HepG2 (cell line): ENCODE measurements at regions not wholly inside any gene's neighbourhood (a gene's known extent, or its start where the extent isn't known, plus 50 kb on each side); places are given as distances from the start of the nearest gene placed in this dataset.

ENCODE experiments used
- ATAC-seq: fragments of 200-7000 bp; cut with Tn5 transposase; 3 replicates; pipeline ENCODE4 v1.9.1; 2020; ENCODE audit warnings: mild to moderate bottlenecking, moderate library complexity
- BruUV-seq: library from RNA; stranded (reverse); fragments of 400-500 nt; replicated peaks from 2 replicates; lab custom pipeline; 2021; lab: Mats Ljungman, UMichigan
- CTCF ChIA-PET: fragments of 300-600 bp; formaldehyde crosslinking; extraction: SDS; loops from one replicate; lab custom pipeline; 2021; ENCODE audit warnings: low total read pairs, inconsistent platforms, low intra/inter-chr PET ratio; lab: Yijun Ruan, JAX
- POLR2A ChIA-PET: fragments of 350-600 bp; sonication (Branson Sonifier 250); formaldehyde crosslinking; loops from one replicate; lab custom pipeline; 2020; ENCODE audit warnings: antibody characterized with exemption, inconsistent platforms; lab: Yijun Ruan, JAX
- DNase-seq: peaks from one replicate; pipeline ENCODE4 v3.0.0-alpha.2; 2015; ENCODE audit warnings: low spot score
- FAIRE-seq: peaks from 3 replicates; lab custom pipeline; 2011; peaks lifted over from hg19 to GRCh38; lab: Jason Lieb, UNC
- H2AFZ ChIP-seq: one replicate; pipeline ENCODE4 v1.6.1; 2011; ENCODE audit warnings: low read length, inconsistent platforms
- H3K27ac ChIP-seq: fragments of 300-600 bp; 3 replicates; pipeline ENCODE4 v1.8.0; 2011; ENCODE audit warnings: mixed run types, mild to moderate bottlenecking, mixed read lengths, low read length, inconsistent platforms; ENCODE audit not compliant: insufficient read depth; ENCODE audit errors: extremely low read length
- H3K27me3 ChIP-seq, 2 experiments: fragments of 200-600 bp in 1 of 2; 2 replicates in 1 of 2; 3 replicates in 1 of 2; pipeline versions ENCODE4 v1.6.0 to v1.8.0; 2011; ENCODE audit warnings: low read length in 2 of 2, mild to moderate bottlenecking in 2 of 2, moderate library complexity in 2 of 2, inconsistent platforms in 1 of 2; ENCODE audit not compliant: insufficient read depth in 2 of 2, control insufficient read depth in 1 of 2
- H3K36me3 ChIP-seq, 2 experiments: fragments of 200-600 bp in 1 of 2; replicated peaks in 1 of 2; 2 replicates in 1 of 2; 3 replicates in 1 of 2; pipeline versions ENCODE4 v1.5.1 to v1.8.0; 2011; ENCODE audit warnings: low read length in 2 of 2, inconsistent platforms in 1 of 2; ENCODE audit not compliant: insufficient read depth in 2 of 2, control insufficient read depth in 1 of 2
- H3K4me1 ChIP-seq: 2 replicates; pipeline ENCODE4 v1.5.1; 2012; ENCODE audit warnings: low read length, inconsistent platforms; ENCODE audit not compliant: insufficient read depth
- H3K4me2 ChIP-seq: 2 replicates; pipeline ENCODE4 v1.6.0; 2011; ENCODE audit warnings: low read depth, low read length, inconsistent platforms
- H3K4me3 ChIP-seq, 3 experiments: fragments of 200-600 bp in 1 of 3; sonication (generic), shearing (Covaris generic) in 1 of 3; replicated peaks in 1 of 3; 2 replicates each; pipeline ENCODE4 v1.5.1; 2011 to 2016; ENCODE audit warnings: low read length in 3 of 3, inconsistent platforms in 2 of 3, low read depth in 2 of 3, mild to moderate bottlenecking in 2 of 3, control low read depth in 1 of 3, mixed read lengths in 1 of 3; ENCODE audit not compliant: insufficient read depth in 1 of 3
- H3K79me2 ChIP-seq: one replicate; pipeline ENCODE4 v1.6.1; 2011; ENCODE audit warnings: low read length, inconsistent platforms; ENCODE audit not compliant: insufficient read depth
- H3K9ac ChIP-seq: 2 replicates; pipeline ENCODE4 v1.6.0; 2011; ENCODE audit warnings: mild to moderate bottlenecking, low read depth, low read length, inconsistent platforms; ENCODE audit not compliant: insufficient read depth
- H3K9me3 ChIP-seq: 2 replicates; pipeline ENCODE4 v1.5.1; 2012; ENCODE audit warnings: mild to moderate bottlenecking, low read length
- H4K20me1 ChIP-seq: 2 replicates; pipeline ENCODE4 v1.6.0; 2011; ENCODE audit warnings: inconsistent platforms, mild to moderate bottlenecking, low read length, moderate library complexity; ENCODE audit not compliant: insufficient read depth
- CHD4 ChIP-seq: fragments of 200-600 bp; sonication (generic); IDR thresholded peaks from 2 replicates; pipeline ENCODE4 v1.7.0; 2017; ENCODE audit warnings: mild to moderate bottlenecking, low read length, borderline replicate concordance
- EEA1 ChIP-seq: sonication (generic); formaldehyde crosslinking; IDR thresholded peaks from 2 replicates; pipeline ENCODE4 v1.5.1; 2020; ENCODE audit warnings: mild to moderate bottlenecking, missing genetic modification reagents, borderline replicate concordance
- ELF4 ChIP-seq: sonication (generic); formaldehyde crosslinking; IDR thresholded peaks from 2 replicates; pipeline ENCODE4 v1.5.0; 2020; ENCODE audit warnings: missing genetic modification reagents, mild to moderate bottlenecking, moderate library complexity, borderline replicate concordance
- FOSL1 ChIP-seq: sonication (generic); formaldehyde crosslinking; IDR thresholded peaks from 2 replicates; pipeline ENCODE4 v1.9.0; 2021; ENCODE audit warnings: missing genetic modification reagents, borderline replicate concordance
- HBP1 ChIP-seq: IDR thresholded peaks from 2 replicates; pipeline ENCODE4 v1.6.1; 2016; ENCODE audit warnings: low read depth, control low read depth
- HMGXB4 ChIP-seq, 2 experiments: sonication (generic) in 1 of 2; formaldehyde crosslinking in 1 of 2; IDR thresholded peaks; 2 replicates each; pipeline versions ENCODE4 v1.4.0 to v1.6.1; 2018 to 2020; ENCODE audit warnings: missing genetic modification reagents in 2 of 2, borderline replicate concordance in 1 of 2, low read depth in 1 of 2, mild to moderate bottlenecking in 1 of 2, missing biosample characterization in 1 of 2
- JUN ChIP-seq: sonication (generic); formaldehyde crosslinking; IDR thresholded peaks from 2 replicates; pipeline ENCODE4 v1.4.0; 2020; ENCODE audit warnings: mild to moderate bottlenecking, missing genetic modification reagents
- MYC ChIP-seq: sonication (generic); formaldehyde crosslinking; IDR thresholded peaks from 2 replicates; pipeline ENCODE4 v1.9.0; 2021; ENCODE audit warnings: missing genetic modification reagents, borderline replicate concordance
- TEAD2 ChIP-seq: sonication (generic); formaldehyde crosslinking; IDR thresholded peaks from 2 replicates; pipeline ENCODE4 v1.9.0; 2021; ENCODE audit warnings: missing genetic modification reagents
- TSC22D2 ChIP-seq: sonication (generic); formaldehyde crosslinking; IDR thresholded peaks from 2 replicates; pipeline ENCODE4 v1.5.1; 2020; ENCODE audit warnings: missing genetic modification reagents, mild to moderate bottlenecking, borderline replicate concordance
- ZBTB3 ChIP-seq: sonication (generic); formaldehyde crosslinking; IDR thresholded peaks from 2 replicates; pipeline ENCODE4 v1.4.0; 2020; ENCODE audit warnings: low read depth, mild to moderate bottlenecking, moderate library complexity, missing genetic modification reagents, borderline replicate concordance
- ZMAT5 ChIP-seq: sonication (generic); formaldehyde crosslinking; IDR thresholded peaks from 2 replicates; pipeline ENCODE4 v1.5.0; 2020; ENCODE audit warnings: mild to moderate bottlenecking, low read depth, missing genetic modification reagents, borderline replicate concordance
- ZNF124 ChIP-seq: sonication (generic); formaldehyde crosslinking; IDR thresholded peaks from 2 replicates; pipeline ENCODE4 v1.4.0; 2020; ENCODE audit warnings: missing genetic modification reagents
- ZNF143 ChIP-seq: sonication (generic); formaldehyde crosslinking; IDR thresholded peaks from 2 replicates; pipeline ENCODE4 v1.4.0; 2020; ENCODE audit warnings: missing genetic modification reagents
- ZNF331 ChIP-seq: sonication (generic); formaldehyde crosslinking; IDR thresholded peaks from 2 replicates; pipeline ENCODE4 v1.4.0; 2020; ENCODE audit warnings: missing genetic modification reagents
- ZNF580 ChIP-seq: IDR thresholded peaks from 2 replicates; pipeline ENCODE4 v1.6.1; 2016; ENCODE audit warnings: low read depth, borderline replicate concordance
- WGBS: methylation state at CpG from one replicate; pipeline ENCODE4 v1.1.6; 2017; ENCODE audit warnings: low lambda C conversion rate; 5-methylcytosine and 5-hydroxymethylcytosine counted together
- in situ Hi-C: cut with HindIII; loops from 2 replicates; pipeline ENCODE4 v1.10.0; 2017; ENCODE audit warnings: low pct_unique_long_range_greater_than_20kb; ENCODE audit not compliant: extremely low pct_ligation_motif_present
- intact Hi-C: fragments of 100-400 bp; cut with micrococcal nuclease; formaldehyde crosslinking; loops from one replicate; pipeline ENCODE4 v1.10.0; 2022; ENCODE audit not compliant: unreplicated experiment

- H3K4me3 ChIP-seq, result no peak overlapping the region
- H3K79me2 ChIP-seq, result no peaks in the 10 kb centered on the region
- H3K9me3 ChIP-seq, result peaks cover 47% of the 10 kb centered on the region
- no peaks in the 10 kb centered on the region for H3K27me3 ChIP-seq
- POLR2A ChIA-PET, result no interaction called here
- H4K20me1 ChIP-seq, result no peaks in the 10 kb centered on the region
- H3K36me3 ChIP-seq, result no peaks in the 10 kb centered on the region
- H3K27ac ChIP-seq, result no peak overlapping the region
- ATAC-seq (no peak), FAIRE-seq (no peak), DNase-seq (no peak)
- intact Hi-C loops, result no loop called here
- CTCF ChIA-PET, result no interaction called here
- H3K4me1 ChIP-seq, result no peaks in the 10 kb centered on the region
- WGBS, result 0% methylated on average over 3 of the region's 3 CpGs
- TF ChIP-seq MYC, result no peak
- TF ChIP-seq ZNF124 (CRISPR knock-in tag), result no peak
- no peak for TF ChIP-seq CHD4
- TF ChIP-seq TEAD2, result no peak
- TF ChIP-seq ZBTB3 (CRISPR knock-in tag), result no peak
- TF ChIP-seq ZNF143 (CRISPR knock-in tag), result no peak
- TF ChIP-seq ZNF580 (CRISPR knock-in tag), result no peak
- no peak for TF ChIP-seq FOSL1 (CRISPR knock-in tag)
- no peak for TF ChIP-seq ZNF331 (CRISPR knock-in tag)
- TF ChIP-seq EEA1 (CRISPR knock-in tag), result no peak
- TF ChIP-seq JUN (CRISPR knock-in tag), result no peak
- no peak for TF ChIP-seq ELF4
- no peak for TF ChIP-seq HBP1 (CRISPR knock-in tag)
- no peak for TF ChIP-seq ZMAT5 (CRISPR knock-in tag)
- no peak for TF ChIP-seq TSC22D2
- TF ChIP-seq HMGXB4 (CRISPR knock-in tag; IDR thresholded peaks at IDR 0.05; ENCODE audit: borderline replicate concordance in 1 of 2, low read depth in 1 of 2), result no peak
- H3K4me2 ChIP-seq, result no peak overlapping the region
- no TSS peak for BruUV-seq
- no peak overlapping the region for H2AFZ ChIP-seq
- in situ Hi-C loops, result no loop called here
- no peak overlapping the region for H3K9ac ChIP-seq
Measured at GRCh38 chrX:145068450-145068849, 178.9 kb upstream of the SPANXN1 start.
